Endodermal cell (in vitro differentiated cells): ENCODE measurements at regions not wholly inside any gene's neighbourhood (a gene's known extent, or its start where the extent isn't known, plus 50 kb on each side); places are given as distances from the start of the nearest gene placed in this dataset.

Experiments used
- DNase-seq: peaks from one replicate; pipeline ENCODE4 v3.0.0-alpha.2; 2017
- H3K27ac ChIP-seq: 2 replicates; pipeline ENCODE4 v1.5.1; 2013; ENCODE audit warnings: mild to moderate bottlenecking, low read depth, low read length, moderate library complexity
- H3K27me3 ChIP-seq: 2 replicates; pipeline ENCODE4 v1.6.1; 2013; ENCODE audit warnings: mild to moderate bottlenecking, low read length, moderate library complexity; ENCODE audit not compliant: insufficient read depth, control insufficient read depth, poor library complexity, severe bottlenecking
- H3K36me3 ChIP-seq: 2 replicates; pipeline ENCODE4 v1.7.0; 2013; ENCODE audit warnings: mild to moderate bottlenecking, low read length, moderate library complexity; ENCODE audit not compliant: control insufficient read depth, insufficient read depth
- H3K4me1 ChIP-seq: one replicate; pipeline ENCODE4 v1.7.0; 2013; ENCODE audit warnings: low read length; ENCODE audit not compliant: control insufficient read depth, insufficient read depth
- H3K4me3 ChIP-seq: 2 replicates; pipeline ENCODE4 v1.5.1; 2013; ENCODE audit warnings: mild to moderate bottlenecking, low read length, moderate library complexity
- H3K9ac ChIP-seq: 2 replicates; pipeline ENCODE4 v1.6.1; 2013; ENCODE audit warnings: mild to moderate bottlenecking, low read length, moderate library complexity; ENCODE audit not compliant: poor library complexity, severe bottlenecking; ENCODE audit errors: extremely low read depth
- H3K9me3 ChIP-seq: 2 replicates; pipeline ENCODE4 v1.6.1; 2013; ENCODE audit warnings: mild to moderate bottlenecking, low read length, moderate library complexity; ENCODE audit not compliant: control insufficient read depth
- H3K27ac Mint-ChIP-seq: 2 replicates; pipeline ENCODE4 v1.8.0; 2020; ENCODE audit warnings: mixed read lengths
- H3K27me3 Mint-ChIP-seq: 2 replicates; pipeline ENCODE4 v1.8.0; 2021; ENCODE audit warnings: mild to moderate bottlenecking, mixed read lengths; ENCODE audit not compliant: insufficient read depth
- H3K36me3 Mint-ChIP-seq: 2 replicates; pipeline ENCODE4 v1.8.0; 2020; ENCODE audit warnings: low read depth, mixed read lengths
- H3K4me1 Mint-ChIP-seq: 2 replicates; pipeline ENCODE4 v1.8.0; 2020; ENCODE audit warnings: mixed read lengths
- H3K4me3 Mint-ChIP-seq: 2 replicates; pipeline ENCODE4 v1.8.0; 2020; ENCODE audit warnings: mild to moderate bottlenecking, moderate library complexity, mixed read lengths
- H3K9me3 Mint-ChIP-seq: 2 replicates; pipeline ENCODE4 v1.8.0; 2020; ENCODE audit warnings: mild to moderate bottlenecking, mixed read lengths
- CTCF ChIP-seq: fragments of 200-600 bp; sonication (generic); conservative IDR thresholded peaks from 2 replicates; pipeline ENCODE4 v1.5.0; 2021; ENCODE audit warnings: antibody characterized with exemption, mild to moderate bottlenecking
- WGBS, 2 experiments: methylation state at CpG; one replicate each; pipeline versions ENCODE4 v1.1.5 to v1.1.7; 2013; ENCODE audit warnings: missing lambda C conversion rate in 2 of 2, mixed read lengths in 1 of 2; ENCODE audit not compliant: insufficient coverage in 1 of 2, insufficient read length in 1 of 2; 5-methylcytosine and 5-hydroxymethylcytosine counted together

- H3K27me3 Mint-ChIP-seq: no peaks in the 10 kb centered on the region
- TF ChIP-seq CTCF: no peak
- no peak overlapping the region for H3K9ac ChIP-seq
- WGBS, 2 experiments: 91 to 96% methylated on average over 2 to 5 of the region's 5 CpGs
- H3K4me3 Mint-ChIP-seq: no peak overlapping the region
- no peaks in the 10 kb centered on the region for H3K9me3 ChIP-seq
- H3K27me3 ChIP-seq: no peaks in the 10 kb centered on the region
- peaks cover 4% of the 10 kb centered on the region for H3K4me1 Mint-ChIP-seq
- no peaks in the 10 kb centered on the region for H3K4me1 ChIP-seq
- H3K27ac Mint-ChIP-seq: no peak overlapping the region
- H3K4me3 ChIP-seq: no peak overlapping the region
- no peaks in the 10 kb centered on the region for H3K36me3 ChIP-seq
- H3K27ac ChIP-seq: no peak overlapping the region
- no peak for DNase-seq
- no peaks in the 10 kb centered on the region for H3K9me3 Mint-ChIP-seq
- no peaks in the 10 kb centered on the region for H3K36me3 Mint-ChIP-seq
Observed at GRCh38 chr4:71269233-71269632, 69.6 kb upstream of the SLC4A4 start.

GRCh38 chr4:71270901-71271300 is 67.9 kb upstream of the SLC4A4 start:
- Mint-ChIP-seq H3K4me3 (no peak overlapping the region), H3K27me3 (no peaks in the 10 kb centered on the region), H3K9me3 (no peaks in the 10 kb centered on the region), H3K4me1 (peaks cover 6% of the 10 kb centered on the region), H3K27ac (no peak overlapping the region), H3K36me3 (no peaks in the 10 kb centered on the region)
- 54% methylated on average over 1 of the region's 1 CpG; no CpG with 5 or more reads in 1 of the 2 experiments for WGBS, 2 experiments
- DNase-seq: peak; percentile 71
- Histone ChIP-seq H3K36me3 (no peaks in the 10 kb centered on the region), H3K27me3 (no peaks in the 10 kb centered on the region), H3K4me3 (no peak overlapping the region), H3K4me1 (no peaks in the 10 kb centered on the region), H3K27ac (no peak overlapping the region), H3K9ac (no peak overlapping the region), H3K9me3 (no peaks in the 10 kb centered on the region)
- peak; percentile 78 for TF ChIP-seq CTCF

GRCh38 chr4:71272976-71273375 is 65.8 kb upstream of the SLC4A4 start:
- no peaks in the 10 kb centered on the region for H3K9me3 ChIP-seq
- no peaks in the 10 kb centered on the region for H3K27me3 ChIP-seq
- no peaks in the 10 kb centered on the region for H3K9me3 Mint-ChIP-seq
- no peak for TF ChIP-seq CTCF
- peaks cover 6% of the 10 kb centered on the region for H3K4me1 Mint-ChIP-seq
- no peak overlapping the region for H3K9ac ChIP-seq
- H3K36me3 ChIP-seq: no peaks in the 10 kb centered on the region
- no peak overlapping the region for H3K27ac ChIP-seq
- DNase-seq: no peak
- H3K4me3 ChIP-seq: no peak overlapping the region
- H3K36me3 Mint-ChIP-seq: no peaks in the 10 kb centered on the region
- no peak overlapping the region for H3K27ac Mint-ChIP-seq
- H3K4me3 Mint-ChIP-seq: no peak overlapping the region
- H3K27me3 Mint-ChIP-seq: no peaks in the 10 kb centered on the region
- WGBS, 2 experiments: 100% methylated on average over 1 of the region's 1 CpG; no CpG with 5 or more reads in 1 of the 2 experiments
- no peaks in the 10 kb centered on the region for H3K4me1 ChIP-seq
